Ovary (tissue), 3 donors: ENCODE measurements at regions not wholly inside any gene's neighbourhood (a gene's known extent, or its start where the extent isn't known, plus 50 kb on each side); places are given as distances from the start of the nearest gene placed in this dataset.
"Not testable (repeated sequence)": the region's sequence is repeated elsewhere in the genome, so short reads cannot be mapped to it uniquely, and the experiment has no call there.

ENCODE experiments used
- EP300 ChIP-seq: sonication (generic); formaldehyde crosslinking; IDR thresholded peaks from one replicate; pipeline ENCODE4 v1.6.1; 2017; ENCODE audit warnings: antibody characterized with exemption
- POLR2A ChIP-seq: fragments of 450-650 bp; IDR thresholded peaks from one replicate; pipeline ENCODE4 v1.6.1; 2017; ENCODE audit warnings: antibody characterized with exemption, mild to moderate bottlenecking, moderate library complexity
- TF ChIP-seq, protein P1 (sequence below), 3 donors: fragments of 450-650 bp in 2 of 3; fragments of 200-600 bp in 1 of 3; IDR thresholded peaks; one replicate each; pipeline versions ENCODE4 v1.5.1 to v1.8.0; 2016 to 2022; ENCODE audit warnings: antibody characterized with exemption in 3 of 3, mild to moderate bottlenecking in 1 of 3
- donor health status: DM: no; HTN: no; CAD: no.

DNA sequence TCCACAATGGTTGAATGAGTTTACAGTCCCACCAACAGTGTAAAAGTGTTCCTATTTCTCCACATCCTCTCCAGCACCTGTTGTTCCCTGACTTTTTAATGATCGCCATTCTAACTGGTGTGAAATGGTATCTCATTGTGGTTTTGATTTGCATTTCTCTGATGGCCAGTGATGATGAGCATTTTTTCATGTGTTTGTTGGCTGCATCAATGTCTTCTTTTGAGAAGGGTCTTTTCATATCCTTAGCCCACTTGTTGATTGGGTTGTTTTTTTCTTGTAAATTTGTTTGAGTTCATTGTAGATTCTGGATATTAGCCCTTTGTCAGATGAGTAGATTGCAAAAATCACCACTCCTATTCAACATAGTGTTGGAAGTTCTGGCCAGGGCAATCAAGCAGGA lies 287.6 kb upstream of the RASGRP1 start:
- TF ChIP-seq, protein P1, sequence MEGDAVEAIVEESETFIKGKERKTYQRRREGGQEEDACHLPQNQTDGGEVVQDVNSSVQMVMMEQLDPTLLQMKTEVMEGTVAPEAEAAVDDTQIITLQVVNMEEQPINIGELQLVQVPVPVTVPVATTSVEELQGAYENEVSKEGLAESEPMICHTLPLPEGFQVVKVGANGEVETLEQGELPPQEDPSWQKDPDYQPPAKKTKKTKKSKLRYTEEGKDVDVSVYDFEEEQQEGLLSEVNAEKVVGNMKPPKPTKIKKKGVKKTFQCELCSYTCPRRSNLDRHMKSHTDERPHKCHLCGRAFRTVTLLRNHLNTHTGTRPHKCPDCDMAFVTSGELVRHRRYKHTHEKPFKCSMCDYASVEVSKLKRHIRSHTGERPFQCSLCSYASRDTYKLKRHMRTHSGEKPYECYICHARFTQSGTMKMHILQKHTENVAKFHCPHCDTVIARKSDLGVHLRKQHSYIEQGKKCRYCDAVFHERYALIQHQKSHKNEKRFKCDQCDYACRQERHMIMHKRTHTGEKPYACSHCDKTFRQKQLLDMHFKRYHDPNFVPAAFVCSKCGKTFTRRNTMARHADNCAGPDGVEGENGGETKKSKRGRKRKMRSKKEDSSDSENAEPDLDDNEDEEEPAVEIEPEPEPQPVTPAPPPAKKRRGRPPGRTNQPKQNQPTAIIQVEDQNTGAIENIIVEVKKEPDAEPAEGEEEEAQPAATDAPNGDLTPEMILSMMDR (IDR thresholded peaks at IDR 0.05) = not testable (repeated sequence)
- TF ChIP-seq POLR2A, EP300: not testable (repeated sequence)
